ENCODE measurements at regions not wholly inside any gene's neighbourhood (a gene's known extent, or its start where the extent isn't known, plus 50 kb on each side); places are given as distances from the start of the nearest gene placed in this dataset.

DNA sequence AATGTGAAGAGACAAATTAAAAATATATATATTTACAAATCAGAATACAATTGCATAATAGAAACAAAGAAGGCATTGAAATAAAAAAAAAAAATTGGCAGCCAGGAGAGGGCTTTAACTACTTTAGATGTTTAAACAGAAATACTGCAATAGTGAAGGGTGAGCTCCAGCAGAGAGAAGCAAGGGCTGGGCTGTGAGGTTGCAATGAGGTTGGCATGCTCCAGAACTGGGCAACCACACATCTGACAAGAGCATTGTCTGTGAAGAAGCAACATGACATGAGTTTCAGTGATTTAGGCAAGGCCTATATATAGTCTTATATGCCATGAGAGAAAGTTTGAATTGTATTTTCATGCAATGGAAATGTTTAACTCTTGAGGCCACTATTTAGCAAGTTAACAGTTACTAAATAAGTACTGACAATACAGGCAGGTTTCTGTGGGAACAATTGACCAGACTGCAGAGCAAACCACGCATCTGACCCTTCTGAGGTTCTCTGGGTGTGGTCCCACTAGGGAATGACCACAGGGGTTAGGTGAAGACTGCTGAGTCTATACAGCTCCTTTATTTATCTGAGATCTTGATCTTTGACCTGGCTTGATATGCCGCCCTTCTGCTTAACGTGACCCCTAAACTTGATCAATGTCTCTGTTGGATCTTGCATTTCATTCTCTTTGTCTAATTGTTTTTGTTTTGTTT is 354.2 kb upstream of the PIK3C3 start:
- Histone ChIP-seq H3K79me1 (ENCODE audit: low read depth, low read length) (no peaks in the 10 kb centered on the region), H2AFZ (ENCODE audit: low read length) (no peak overlapping the region), H3K9ac (ENCODE audit: low read depth, low read length, poor library complexity) (no peak overlapping the region), H3K4me2 (ENCODE audit: insufficient read depth, low read length, poor library complexity, severe bottlenecking) (no peak overlapping the region), H3K9me3 (replicated peaks in 1 of 2; ENCODE audit: control insufficient read depth in 2 of 2, insufficient read depth in 1 of 2, low read depth in 1 of 2, low read length in 2 of 2) (no peaks in the 10 kb centered on the region), H4K8ac (ENCODE audit: low read depth, low read length) (no peak overlapping the region), H2AK5ac (ENCODE audit: low read depth, low read length) (no peak overlapping the region), H3K27me3 (ENCODE audit: control insufficient read depth in 3 of 3, insufficient read depth in 3 of 3, low read depth in 1 of 3, low read length in 3 of 3) (no peaks in the 10 kb centered on the region), H3K14ac (ENCODE audit: low read length) (no peak overlapping the region), H3K4me1 (ENCODE audit: control insufficient read depth in 2 of 2, insufficient read depth in 1 of 2, low read depth in 1 of 2, low read length in 2 of 2) (no peaks in the 10 kb centered on the region), H3K4me3 (ENCODE audit: low read length in 2 of 2) (no peak overlapping the region), H3K27ac (replicated peaks; ENCODE audit: low read length) (no peak overlapping the region), H2BK12ac (ENCODE audit: low read length) (no peak overlapping the region), H2BK120ac (ENCODE audit: low read depth, low read length) (no peak overlapping the region), H3K4ac (ENCODE audit: low read length) (no peak overlapping the region), H2BK5ac (ENCODE audit: low read length) (no peak overlapping the region), H3K36me3 (replicated peaks in 1 of 2; ENCODE audit: control insufficient read depth in 2 of 2, insufficient read depth in 2 of 2, low read length in 2 of 2) (no peaks in the 10 kb centered on the region), H4K91ac (ENCODE audit: low read depth, low read length, poor library complexity) (no peak overlapping the region), H2BK15ac (ENCODE audit: low read length) (no peak overlapping the region), H3K23ac (ENCODE audit: low read depth, low read length, poor library complexity) (no peak overlapping the region), H3K18ac (ENCODE audit: low read length) (no peak overlapping the region)
- WGBS, 2 donors (ENCODE audit: extremely low coverage in 2 of 2, insufficient read length in 2 of 2, insufficient replicate concordance in 1 of 2) = no CpG with 5 or more reads among the region's 3 CpGs
- DNase-seq (ENCODE audit: low spot score) = no peak

DNA sequence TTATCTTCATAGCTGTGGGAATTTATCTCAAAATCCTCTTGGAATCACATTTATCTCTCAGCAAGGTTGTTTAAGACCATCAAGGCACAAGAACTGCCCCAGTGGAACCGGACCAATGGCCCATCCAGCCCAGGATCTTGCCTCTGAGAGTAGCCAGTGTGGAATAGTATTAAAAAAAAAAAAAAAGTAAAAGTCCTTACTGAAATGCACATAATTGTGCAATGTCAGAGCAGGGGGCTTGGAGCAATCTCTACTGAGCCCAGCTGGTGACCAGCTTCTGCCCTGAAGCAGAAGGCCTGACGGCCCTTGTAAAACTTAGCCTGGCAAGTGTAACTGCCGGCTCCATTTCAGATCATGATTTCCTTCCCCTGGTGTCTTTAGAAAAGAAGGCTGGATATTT is 355.6 kb upstream of the PIK3C3 start:
- no peak overlapping the region for H3K14ac ChIP-seq (ENCODE audit: low read length)
- no peaks in the 10 kb centered on the region for H3K79me1 ChIP-seq (ENCODE audit: low read depth, low read length)
- no peak overlapping the region for H2BK12ac ChIP-seq (ENCODE audit: low read length)
- no peak overlapping the region for H3K4me3 ChIP-seq (ENCODE audit: low read length in 2 of 2)
- H2BK120ac ChIP-seq (ENCODE audit: low read depth, low read length) = no peak overlapping the region
- no peak overlapping the region for H2BK15ac ChIP-seq (ENCODE audit: low read length)
- H3K23ac ChIP-seq (ENCODE audit: low read depth, low read length, poor library complexity) = no peak overlapping the region
- no peak overlapping the region for H2AK5ac ChIP-seq (ENCODE audit: low read depth, low read length)
- WGBS, 2 donors (ENCODE audit: extremely low coverage in 2 of 2, insufficient read length in 2 of 2, insufficient replicate concordance in 1 of 2) = no CpG with 5 or more reads among the region's 3 CpGs
- no peaks in the 10 kb centered on the region for H3K27me3 ChIP-seq (ENCODE audit: control insufficient read depth in 3 of 3, insufficient read depth in 3 of 3, low read depth in 1 of 3, low read length in 3 of 3)
- H3K4me2 ChIP-seq (ENCODE audit: insufficient read depth, low read length, poor library complexity, severe bottlenecking) = no peak overlapping the region
- no peaks in the 10 kb centered on the region for H3K9me3 ChIP-seq (replicated peaks in 1 of 2; ENCODE audit: control insufficient read depth in 2 of 2, insufficient read depth in 1 of 2, low read depth in 1 of 2, low read length in 2 of 2)
- H3K4me1 ChIP-seq (ENCODE audit: control insufficient read depth in 2 of 2, insufficient read depth in 1 of 2, low read depth in 1 of 2, low read length in 2 of 2) = no peaks in the 10 kb centered on the region
- no peak overlapping the region for H4K91ac ChIP-seq (ENCODE audit: low read depth, low read length, poor library complexity)
- no peaks in the 10 kb centered on the region for H3K36me3 ChIP-seq (replicated peaks in 1 of 2; ENCODE audit: control insufficient read depth in 2 of 2, insufficient read depth in 2 of 2, low read length in 2 of 2)
- H4K8ac ChIP-seq (ENCODE audit: low read depth, low read length) = no peak overlapping the region
- DNase-seq (ENCODE audit: low spot score) = no peak
- no peak overlapping the region for H3K18ac ChIP-seq (ENCODE audit: low read length)
- H2AFZ ChIP-seq (ENCODE audit: low read length) = no peak overlapping the region
- no peak overlapping the region for H2BK5ac ChIP-seq (ENCODE audit: low read length)
- H3K9ac ChIP-seq (ENCODE audit: low read depth, low read length, poor library complexity) = no peak overlapping the region
- H3K27ac ChIP-seq (replicated peaks; ENCODE audit: low read length) = no peak overlapping the region
- no peak overlapping the region for H3K4ac ChIP-seq (ENCODE audit: low read length)

DNA sequence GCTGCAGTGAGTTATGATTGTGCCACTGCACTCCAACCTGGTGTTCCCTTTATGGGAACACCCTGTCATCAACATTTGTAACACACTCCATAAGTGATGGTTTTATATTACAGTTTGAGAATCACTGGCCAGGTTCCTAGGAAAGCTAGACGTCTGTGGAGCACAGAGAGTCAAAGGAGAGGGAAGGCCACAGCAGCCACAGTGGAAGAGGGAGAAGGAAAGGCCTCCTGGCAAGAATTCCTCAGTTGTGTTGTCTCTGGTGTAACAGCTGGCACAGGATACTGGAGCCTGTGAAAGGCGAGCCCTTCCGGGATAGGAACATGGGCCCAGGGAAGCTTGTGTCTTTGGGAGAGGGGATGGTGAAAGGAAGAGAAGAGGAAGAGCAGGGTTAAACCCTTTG is 360.5 kb upstream of the PIK3C3 start:
- Histone ChIP-seq H2AFZ (ENCODE audit: low read length) (no peak overlapping the region), H2AK5ac (ENCODE audit: low read depth, low read length) (no peak overlapping the region), H3K27ac (replicated peaks; ENCODE audit: low read length) (no peak overlapping the region), H2BK120ac (ENCODE audit: low read depth, low read length) (no peak overlapping the region), H3K9ac (ENCODE audit: low read depth, low read length, poor library complexity) (no peak overlapping the region), H3K27me3 (ENCODE audit: control insufficient read depth in 3 of 3, insufficient read depth in 3 of 3, low read depth in 1 of 3, low read length in 3 of 3) (no peaks in the 10 kb centered on the region), H4K91ac (ENCODE audit: low read depth, low read length, poor library complexity) (no peak overlapping the region), H3K4me3 (ENCODE audit: low read length in 2 of 2) (no peak overlapping the region), H3K18ac (ENCODE audit: low read length) (no peak overlapping the region), H3K14ac (ENCODE audit: low read length) (no peak overlapping the region), H4K8ac (ENCODE audit: low read depth, low read length) (no peak overlapping the region), H3K79me1 (ENCODE audit: low read depth, low read length) (no peaks in the 10 kb centered on the region), H3K23ac (ENCODE audit: low read depth, low read length, poor library complexity) (no peak overlapping the region), H3K4ac (ENCODE audit: low read length) (no peak overlapping the region), H3K4me1 (ENCODE audit: control insufficient read depth in 2 of 2, insufficient read depth in 1 of 2, low read depth in 1 of 2, low read length in 2 of 2) (no peaks in the 10 kb centered on the region), H2BK15ac (ENCODE audit: low read length) (no peak overlapping the region), H2BK5ac (ENCODE audit: low read length) (no peak overlapping the region), H2BK12ac (ENCODE audit: low read length) (no peak overlapping the region), H3K36me3 (replicated peaks in 1 of 2; ENCODE audit: control insufficient read depth in 2 of 2, insufficient read depth in 2 of 2, low read length in 2 of 2) (no peaks in the 10 kb centered on the region), H3K9me3 (replicated peaks in 1 of 2; ENCODE audit: control insufficient read depth in 2 of 2, insufficient read depth in 1 of 2, low read depth in 1 of 2, low read length in 2 of 2) (peaks cover 0 to 1% of the 10 kb centered on the region in 2 donors), H3K4me2 (ENCODE audit: insufficient read depth, low read length, poor library complexity, severe bottlenecking) (no peak overlapping the region)
- DNase-seq (ENCODE audit: low spot score) = no peak
- no CpG with 5 or more reads among the region's 3 CpGs for WGBS, 2 donors (ENCODE audit: extremely low coverage in 2 of 2, insufficient read length in 2 of 2, insufficient replicate concordance in 1 of 2)

DNA sequence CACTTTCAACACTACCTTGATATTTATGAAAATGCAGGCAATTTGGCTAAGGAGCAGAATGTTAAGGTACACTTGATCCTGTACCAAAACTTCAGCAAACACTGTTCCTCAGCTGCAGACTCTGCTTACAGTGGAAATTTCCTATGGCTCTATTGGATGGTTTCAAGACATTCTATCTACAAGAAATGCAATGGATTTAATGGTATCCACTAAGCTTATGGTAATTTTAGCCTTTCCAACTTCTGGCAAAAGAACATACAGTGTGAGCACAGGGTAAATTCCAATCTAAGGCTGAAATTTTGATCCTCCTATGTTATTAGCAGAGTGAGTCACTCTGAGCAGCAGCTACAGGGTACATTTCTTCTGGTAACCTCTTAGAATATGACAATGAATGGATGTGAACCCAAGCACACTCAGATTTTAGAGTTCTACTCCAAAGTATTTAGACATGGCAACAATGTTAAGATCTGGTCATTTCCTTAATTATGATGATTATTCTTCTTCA is 361.8 kb upstream of the PIK3C3 start:
- Histone ChIP-seq H3K27me3 (ENCODE audit: control insufficient read depth in 3 of 3, insufficient read depth in 3 of 3, low read depth in 1 of 3, low read length in 3 of 3) (no peaks in the 10 kb centered on the region), H3K27ac (replicated peaks; ENCODE audit: low read length) (no peak overlapping the region), H3K9ac (ENCODE audit: low read depth, low read length, poor library complexity) (no peak overlapping the region), H2AK5ac (ENCODE audit: low read depth, low read length) (no peak overlapping the region), H3K9me3 (replicated peaks in 1 of 2; ENCODE audit: control insufficient read depth in 2 of 2, insufficient read depth in 1 of 2, low read depth in 1 of 2, low read length in 2 of 2) (peaks cover 0 to 2% of the 10 kb centered on the region in 2 donors), H2BK12ac (ENCODE audit: low read length) (no peak overlapping the region), H4K8ac (ENCODE audit: low read depth, low read length) (no peak overlapping the region), H2BK120ac (ENCODE audit: low read depth, low read length) (no peak overlapping the region), H3K4me2 (ENCODE audit: insufficient read depth, low read length, poor library complexity, severe bottlenecking) (no peak overlapping the region), H3K4me1 (ENCODE audit: control insufficient read depth in 2 of 2, insufficient read depth in 1 of 2, low read depth in 1 of 2, low read length in 2 of 2) (no peaks in the 10 kb centered on the region), H2BK15ac (ENCODE audit: low read length) (no peak overlapping the region), H3K36me3 (replicated peaks in 1 of 2; ENCODE audit: control insufficient read depth in 2 of 2, insufficient read depth in 2 of 2, low read length in 2 of 2) (no peaks in the 10 kb centered on the region), H3K18ac (ENCODE audit: low read length) (no peak overlapping the region), H2AFZ (ENCODE audit: low read length) (no peak overlapping the region), H3K14ac (ENCODE audit: low read length) (no peak overlapping the region), H3K4ac (ENCODE audit: low read length) (no peak overlapping the region), H3K23ac (ENCODE audit: low read depth, low read length, poor library complexity) (no peak overlapping the region), H3K4me3 (ENCODE audit: low read length in 2 of 2) (no peak overlapping the region), H2BK5ac (ENCODE audit: low read length) (no peak overlapping the region), H3K79me1 (ENCODE audit: low read depth, low read length) (no peaks in the 10 kb centered on the region), H4K91ac (ENCODE audit: low read depth, low read length, poor library complexity) (no peak overlapping the region)
- DNase-seq (ENCODE audit: low spot score) = no peak

Measured in neuronal stem cell (in vitro differentiated cells).